ENCODE measurements at regions not wholly inside any gene's neighbourhood (a gene's known extent, or its start where the extent isn't known, plus 50 kb on each side); places are given as distances from the start of the nearest gene placed in this dataset.
"Not testable (repeated sequence)": the region's sequence is repeated elsewhere in the genome, so short reads cannot be mapped to it uniquely, and the experiment has no call there.

DNA sequence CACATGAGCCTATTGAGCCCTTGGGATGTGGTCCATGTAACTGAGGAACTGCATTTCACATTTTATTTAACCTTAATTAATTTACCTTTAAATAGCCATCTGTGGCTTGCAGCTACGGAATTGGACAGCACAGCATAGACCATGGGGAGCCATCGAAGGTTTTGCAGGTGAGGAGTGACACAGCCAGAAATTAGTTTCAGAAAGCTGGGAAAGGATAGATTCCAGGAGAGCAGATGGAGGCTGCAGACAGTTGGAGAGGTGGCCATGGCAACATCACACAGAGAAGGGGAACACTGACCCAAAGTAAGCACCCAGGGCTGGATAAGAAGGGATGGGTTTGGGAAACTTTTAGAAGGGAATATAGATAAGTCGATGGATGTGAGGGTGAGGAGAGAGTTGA is 100.1 kb upstream of the SLC6A11 start:
- no peak for ATAC-seq
- intact Hi-C loops (cut with micrococcal nuclease) = no loop called here
- no peak for DNase-seq

DNA sequence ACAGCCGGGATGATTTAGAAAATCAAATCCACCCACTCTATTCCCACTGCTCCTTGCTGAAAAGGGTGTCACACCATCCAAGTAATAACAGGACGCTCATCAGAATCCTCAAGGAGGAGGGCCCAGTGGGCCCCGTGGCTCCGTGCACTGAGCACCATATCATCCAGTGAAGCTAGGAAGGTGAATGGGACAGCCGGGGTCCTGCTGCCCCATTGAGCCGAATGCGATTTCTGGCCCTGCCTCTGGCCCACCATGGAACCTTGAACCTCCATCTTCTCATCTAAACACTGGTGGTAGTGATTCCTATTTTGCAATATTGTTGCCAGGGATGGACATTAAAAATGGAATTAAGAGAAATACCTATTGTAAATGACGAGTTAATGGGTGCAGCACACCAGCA is 99.1 kb upstream of the SLC6A11 start:
- ATAC-seq (no peak), DNase-seq (no peak)
- intact Hi-C loops (cut with micrococcal nuclease) = no loop called here

DNA sequence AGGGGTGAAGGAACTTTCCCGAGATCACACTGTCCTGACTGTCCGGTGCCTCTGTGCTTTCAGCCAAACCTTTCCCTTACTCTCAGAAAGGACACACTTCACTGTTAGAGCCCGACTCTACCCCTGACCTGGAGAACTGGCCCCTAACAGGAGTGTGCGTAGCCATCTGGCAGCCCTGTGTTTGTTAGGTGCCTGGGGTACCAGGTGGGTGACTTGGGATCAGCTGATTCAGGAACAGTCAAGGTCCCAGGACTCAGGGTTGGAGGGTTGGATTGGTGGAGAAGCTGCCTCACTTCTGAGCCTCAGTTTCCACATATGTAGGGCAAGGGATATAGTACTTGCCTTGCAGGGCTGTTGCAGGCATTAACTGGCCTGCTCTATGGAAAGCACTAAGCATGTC is 98.3 kb upstream of the SLC6A11 start:
- ATAC-seq (no peak), DNase-seq (no peak)
- intact Hi-C loops (cut with micrococcal nuclease) = no loop called here

DNA sequence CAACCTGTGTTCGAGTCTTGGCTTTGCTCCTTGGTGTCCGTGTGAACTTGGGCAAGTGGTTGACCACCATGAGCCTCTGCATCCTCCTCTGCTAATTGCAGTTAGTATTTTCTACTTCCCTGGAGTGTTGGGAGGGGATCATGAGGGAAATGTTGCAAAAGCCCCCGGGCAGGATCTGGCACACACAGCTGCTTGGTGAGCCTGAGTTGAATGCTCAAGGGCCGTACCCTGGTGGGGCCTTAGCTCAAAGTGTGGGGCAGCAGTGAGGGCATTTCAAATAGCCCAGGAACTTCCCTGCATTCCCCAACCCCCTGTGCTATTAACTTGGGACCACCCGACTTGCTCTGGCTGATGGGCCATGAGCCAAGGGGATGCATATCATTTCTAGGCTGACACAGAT is 94.9 kb upstream of the SLC6A11 start:
- DNase-seq (no peak), ATAC-seq (no peak)
- intact Hi-C loops (cut with micrococcal nuclease) = no loop called here

DNA sequence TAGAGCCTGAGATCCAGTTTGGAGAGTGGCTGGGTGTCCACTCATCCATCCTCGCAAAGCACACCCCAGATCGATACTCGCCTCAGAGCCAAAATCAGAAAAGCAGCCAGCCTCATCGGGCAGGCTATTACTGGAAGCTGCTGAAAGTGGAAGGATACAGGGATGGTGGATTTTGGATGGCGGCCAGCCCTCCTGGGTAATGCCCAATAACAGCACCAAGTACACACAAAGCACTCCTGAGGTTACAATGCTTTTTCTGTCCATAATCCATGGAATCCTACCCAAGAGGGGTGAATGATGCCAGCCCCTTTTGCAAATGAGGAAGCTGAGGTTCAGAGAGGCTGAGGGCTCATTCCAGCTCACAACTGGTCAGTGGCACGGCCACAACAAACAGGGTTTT is 93.1 kb upstream of the SLC6A11 start:
- ATAC-seq (no peak), DNase-seq (no peak)
- intact Hi-C loops (cut with micrococcal nuclease) = no loop called here

DNA sequence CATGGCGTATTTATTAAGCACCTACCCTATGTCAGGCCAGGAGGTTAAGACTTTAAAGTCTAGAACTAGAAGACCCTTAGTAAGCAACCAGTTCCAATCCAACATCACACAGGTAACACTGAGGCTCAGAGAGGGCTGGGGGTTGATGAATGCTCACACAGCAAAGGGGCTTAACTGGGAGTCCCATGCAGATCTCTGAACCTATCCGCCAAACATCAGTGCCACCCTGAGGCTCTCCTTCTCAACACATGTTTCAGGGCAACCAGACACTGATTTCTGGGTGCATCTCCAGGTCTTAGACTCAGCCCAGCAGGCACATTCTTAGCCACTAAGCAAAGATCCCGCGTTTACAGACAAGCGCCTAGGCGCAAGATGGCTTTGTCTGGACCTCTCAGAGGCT is 92.0 kb upstream of the SLC6A11 start:
- intact Hi-C loops (cut with micrococcal nuclease) = no loop called here
- DNase-seq (no peak), ATAC-seq (no peak)

DNA sequence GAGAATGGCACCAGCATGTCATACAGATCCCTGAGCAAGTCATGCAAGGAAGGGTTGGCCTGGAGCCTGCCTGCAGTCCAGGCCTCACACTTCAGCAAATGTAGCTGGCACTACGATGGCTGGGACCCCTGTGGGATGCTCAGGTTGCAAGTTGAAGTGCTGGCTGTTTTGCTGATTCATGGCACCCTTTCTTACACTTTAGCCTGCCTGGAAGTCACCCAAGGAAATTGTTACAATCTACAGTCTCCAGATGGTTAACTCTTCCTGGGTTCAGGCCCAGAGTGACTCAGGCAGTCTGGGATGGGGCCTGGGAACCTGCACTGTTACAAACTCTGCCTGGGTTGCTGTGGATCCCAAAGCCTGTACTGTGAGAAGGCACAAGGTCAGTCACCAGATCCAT is 91.0 kb upstream of the SLC6A11 start:
- ATAC-seq (no peak), DNase-seq (no peak)
- intact Hi-C loops (cut with micrococcal nuclease) = no loop called here

DNA sequence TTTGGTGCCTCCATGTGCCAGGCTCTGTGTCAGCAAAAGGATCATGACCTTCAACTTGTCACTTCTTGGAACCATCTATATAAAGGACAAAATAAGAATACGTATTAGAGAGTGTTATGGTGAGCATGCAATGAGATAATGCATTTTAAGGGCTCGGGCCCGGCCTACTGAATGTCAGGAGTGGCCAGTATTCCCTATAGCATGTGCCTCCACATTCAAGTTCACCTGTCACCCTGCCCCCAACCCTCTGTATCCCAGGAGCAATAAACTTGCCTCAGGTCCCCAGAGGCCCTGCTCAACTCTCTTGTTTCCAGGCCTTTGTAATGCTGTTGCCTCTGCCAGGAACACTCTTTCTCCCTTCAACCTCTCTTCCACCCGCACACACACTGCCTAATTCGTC is 90.2 kb upstream of the SLC6A11 start:
- DNase-seq (no peak), ATAC-seq (no peak)
- intact Hi-C loops (cut with micrococcal nuclease) = no loop called here

DNA sequence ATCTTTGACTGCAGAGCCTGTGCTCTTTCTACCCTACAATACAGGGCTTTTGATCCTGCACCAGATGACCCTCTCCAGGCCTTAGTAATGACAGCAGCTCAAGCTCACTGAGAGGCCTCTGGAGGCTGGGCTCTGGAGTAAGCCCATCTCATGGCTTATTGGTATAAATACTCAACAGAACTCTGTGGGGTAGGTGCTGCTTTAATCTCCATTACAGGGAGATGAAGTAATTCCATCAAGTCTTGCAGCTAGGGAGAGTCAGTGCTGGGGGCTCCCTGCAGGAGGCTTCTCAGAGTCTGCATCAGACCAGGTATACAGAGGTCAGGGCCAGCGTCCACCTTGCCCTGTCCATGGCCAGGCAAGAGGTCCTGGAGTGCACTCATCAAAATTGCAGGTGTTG is 89.2 kb upstream of the SLC6A11 start:
- intact Hi-C loops (cut with micrococcal nuclease) = no loop called here
- no peak for DNase-seq
- no peak for ATAC-seq

DNA sequence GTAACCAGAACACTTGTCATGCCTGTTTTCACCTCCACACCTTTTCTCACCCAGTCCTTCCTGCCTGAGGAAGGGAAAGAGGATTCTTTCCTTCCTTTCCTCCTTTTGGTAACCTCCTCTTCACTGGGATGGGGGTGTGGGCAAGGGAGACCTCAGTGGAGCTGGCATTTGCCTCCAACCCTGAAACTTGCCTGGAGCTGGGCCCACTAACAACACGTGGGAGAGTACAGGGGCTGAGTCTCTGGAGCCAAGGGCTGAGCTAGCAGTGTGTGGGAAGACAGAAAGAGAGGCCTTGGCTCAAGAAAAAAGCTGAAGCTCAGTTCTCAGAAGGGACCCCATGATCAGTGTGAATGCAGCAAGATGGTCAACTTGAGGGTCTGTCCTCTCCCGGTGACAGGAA is 86.6 kb upstream of the SLC6A11 start:
- no peak for ATAC-seq
- no peak for DNase-seq
- intact Hi-C loops (cut with micrococcal nuclease) = no loop called here

DNA sequence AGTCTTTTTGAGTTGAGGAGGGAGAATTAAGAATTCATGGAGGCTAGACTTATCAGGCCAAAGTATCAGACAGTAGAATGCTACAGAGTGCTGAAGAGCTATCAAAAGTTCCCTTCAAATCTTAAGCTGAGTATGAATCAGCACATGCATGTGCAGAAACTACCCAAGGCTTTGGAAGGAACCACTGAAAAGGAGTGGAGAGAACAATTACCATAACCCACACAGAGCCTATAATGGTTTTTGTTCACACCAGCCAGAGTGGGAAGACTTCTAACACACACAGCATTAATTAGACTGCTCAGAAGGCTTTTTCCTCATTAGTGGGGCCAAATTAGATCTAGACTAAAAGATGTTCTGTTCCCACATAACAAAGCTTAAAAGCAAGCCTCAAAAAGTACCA is 83.7 kb upstream of the SLC6A11 start:
- no peak for ATAC-seq
- no peak for DNase-seq
- intact Hi-C loops (cut with micrococcal nuclease) = loop anchor here (10.0 kb wide), 1 partner anchor 387 kb away; no protein-coding TSS in a partner anchor

DNA sequence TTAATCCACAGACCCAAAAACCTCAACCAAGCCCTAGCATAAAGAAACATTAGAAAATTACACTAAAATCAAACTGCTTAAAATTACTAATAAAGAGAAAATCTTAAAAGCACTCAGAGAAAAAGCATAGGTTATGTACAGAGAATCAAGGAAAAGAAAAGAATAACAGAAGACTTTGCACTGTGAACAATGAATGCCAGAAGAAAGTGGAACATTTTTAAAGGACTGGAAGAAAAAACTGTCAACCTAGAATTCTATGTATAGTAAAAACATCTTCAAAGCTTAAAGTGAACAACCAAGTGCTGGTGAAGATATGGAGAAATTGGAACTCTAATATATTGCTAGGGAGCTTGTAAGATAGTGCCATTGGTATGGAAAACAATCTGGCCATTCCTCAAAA is 82.7 kb upstream of the SLC6A11 start:
- ATAC-seq = no peak
- no peak for DNase-seq
- intact Hi-C loops (cut with micrococcal nuclease) = loop anchor here (10.0 kb wide), 1 partner anchor 388 kb away; no protein-coding TSS in a partner anchor

DNA sequence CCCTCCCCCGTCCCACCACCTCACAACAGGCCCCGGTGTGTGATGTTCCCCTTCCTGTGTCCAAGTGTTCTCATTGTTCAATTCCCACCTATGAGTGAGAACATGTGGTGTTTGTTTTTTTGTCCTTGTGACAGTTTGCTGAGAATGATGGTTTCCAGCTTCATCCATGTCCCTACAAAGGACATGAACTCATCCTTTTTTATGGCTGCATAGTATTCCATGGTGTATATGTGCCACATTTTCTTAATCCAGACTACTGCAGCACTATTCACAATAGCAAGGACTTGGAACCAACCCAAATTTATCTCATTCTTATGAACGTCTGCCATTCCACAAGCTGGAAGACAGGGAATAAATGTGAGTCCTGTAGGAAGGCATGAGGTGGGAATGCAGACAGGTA is 79.6 kb upstream of the SLC6A11 start:
- ATAC-seq, DNase-seq: not testable (repeated sequence)
- intact Hi-C loops (cut with micrococcal nuclease) = loop anchor here (10.0 kb wide), 1 partner anchor 392 kb away; no protein-coding TSS in a partner anchor

DNA sequence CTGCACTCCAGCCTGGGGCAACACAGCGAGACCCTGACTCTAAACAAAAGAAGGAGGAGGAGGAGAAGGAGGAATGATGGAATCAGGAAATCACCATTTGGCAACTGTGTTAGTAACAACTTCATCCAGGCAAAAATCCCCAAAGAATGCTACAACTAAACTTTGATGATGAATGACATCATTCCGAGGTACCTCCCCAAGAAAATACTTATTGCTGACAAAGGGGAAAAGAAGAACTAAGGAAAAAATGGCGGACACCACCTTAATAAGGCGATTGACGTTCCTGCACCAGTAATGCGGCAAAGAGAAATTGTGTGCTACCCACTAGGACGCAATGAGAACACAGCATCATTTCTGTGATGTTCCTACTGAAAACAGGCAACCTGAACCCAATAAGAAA is 78.2 kb upstream of the SLC6A11 start:
- ATAC-seq (no peak), DNase-seq (no peak)
- intact Hi-C loops (cut with micrococcal nuclease) = loop anchor here (10.0 kb wide), 1 partner anchor 393 kb away; no protein-coding TSS in a partner anchor

DNA sequence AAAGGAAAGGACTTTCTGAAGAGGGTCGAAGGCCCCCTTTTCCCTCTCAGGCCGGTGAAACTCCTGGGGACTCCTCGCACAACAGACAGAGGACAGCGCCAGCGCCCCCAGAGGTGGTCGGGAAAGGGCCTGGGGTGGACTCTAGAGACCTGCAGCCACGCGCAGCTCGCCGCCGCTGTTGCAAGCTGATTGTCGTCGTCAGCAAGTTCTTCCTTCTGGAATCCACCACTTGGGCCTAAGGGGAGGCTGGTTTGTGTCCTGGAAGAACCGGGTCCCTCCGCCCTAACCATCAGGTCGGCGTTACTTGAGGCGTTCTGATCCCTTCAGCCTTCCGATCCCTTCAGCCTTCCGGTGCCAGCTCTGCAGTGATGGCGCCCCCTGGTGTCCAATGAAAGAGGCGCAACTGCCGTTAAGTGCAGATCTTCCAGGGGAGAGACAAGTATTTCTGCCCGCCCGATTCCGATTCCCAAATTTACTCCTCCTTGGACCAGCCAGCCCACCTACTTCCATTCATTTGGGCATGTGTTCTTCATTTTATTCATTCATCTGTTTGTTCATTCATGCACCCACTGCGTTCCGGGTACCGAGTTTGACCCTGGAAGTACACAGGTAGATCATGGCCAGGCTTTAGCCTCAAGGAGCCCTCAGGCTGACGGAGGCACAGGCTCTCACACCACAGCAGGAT is 77.2 kb upstream of the SLC6A11 start:
- DNase-seq = peak; percentile 79
- intact Hi-C loops (cut with micrococcal nuclease) = loop anchor here (10.0 kb wide), 1 partner anchor 394 kb away; no protein-coding TSS in a partner anchor
- peak; percentile 69 for ATAC-seq

DNA sequence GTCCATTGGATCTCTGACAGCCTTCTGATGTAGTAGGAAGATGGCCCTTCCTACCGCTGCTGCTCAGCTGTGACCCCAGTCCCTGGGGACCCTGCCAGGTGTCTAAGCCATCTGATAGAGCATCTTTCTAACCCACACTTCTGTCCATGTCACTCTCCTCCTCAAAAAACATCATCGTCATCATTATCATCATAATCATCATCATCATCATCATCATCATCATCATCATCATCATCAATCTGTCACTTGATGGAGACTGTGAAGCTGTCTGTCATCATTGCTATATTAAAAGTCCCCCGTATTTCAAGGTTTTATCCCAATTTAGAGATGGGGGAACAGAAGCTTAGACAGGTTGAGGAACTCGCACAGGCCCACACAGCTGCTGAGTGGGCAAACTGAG is 75.1 kb upstream of the SLC6A11 start:
- intact Hi-C loops (cut with micrococcal nuclease) = no loop called here
- ATAC-seq = no peak

DNA sequence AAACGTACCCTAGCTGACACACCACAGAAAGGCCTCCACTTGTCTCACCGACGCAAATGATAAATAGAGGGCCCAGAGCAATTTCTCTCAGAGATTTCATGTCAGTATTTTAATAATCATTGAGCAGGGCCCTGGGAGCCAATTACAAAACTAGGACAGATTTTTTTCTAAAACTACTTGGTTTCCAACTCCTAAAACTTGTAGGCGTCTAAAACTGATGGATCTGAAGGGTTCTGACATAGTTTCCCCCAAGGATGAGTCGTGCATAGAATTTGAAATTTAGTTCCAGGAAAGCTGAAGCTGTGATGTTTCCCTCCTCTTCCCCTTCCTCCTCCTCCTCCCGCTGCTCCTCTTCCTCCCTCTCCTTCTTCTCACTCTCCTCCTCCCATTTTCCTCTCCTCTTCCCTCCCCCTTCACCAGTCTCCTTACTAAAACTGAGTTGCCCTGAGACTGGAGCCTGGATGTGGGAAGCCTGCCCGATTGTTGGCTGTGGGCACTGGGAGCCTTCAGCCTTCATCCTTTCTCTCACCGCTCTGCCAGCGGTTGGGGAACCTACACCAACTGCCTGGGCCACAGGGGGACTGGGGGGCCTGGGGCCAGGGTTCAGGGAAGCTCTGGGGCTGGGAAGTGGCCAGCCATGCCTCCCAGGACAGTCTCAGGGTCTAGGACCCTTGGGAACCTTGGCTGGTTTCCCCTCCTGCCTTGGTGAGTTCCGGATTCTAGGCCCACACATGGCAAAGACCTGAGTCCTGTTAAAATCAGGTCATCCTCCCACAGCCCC is 73.9 kb upstream of the SLC6A11 start:
- no peak for ATAC-seq
- DNase-seq = no peak
- intact Hi-C loops (cut with micrococcal nuclease) = no loop called here

More for the DNA sequence above, 75.1 kb upstream of the SLC6A11 start:
- DNase-seq = no peak

DNA sequence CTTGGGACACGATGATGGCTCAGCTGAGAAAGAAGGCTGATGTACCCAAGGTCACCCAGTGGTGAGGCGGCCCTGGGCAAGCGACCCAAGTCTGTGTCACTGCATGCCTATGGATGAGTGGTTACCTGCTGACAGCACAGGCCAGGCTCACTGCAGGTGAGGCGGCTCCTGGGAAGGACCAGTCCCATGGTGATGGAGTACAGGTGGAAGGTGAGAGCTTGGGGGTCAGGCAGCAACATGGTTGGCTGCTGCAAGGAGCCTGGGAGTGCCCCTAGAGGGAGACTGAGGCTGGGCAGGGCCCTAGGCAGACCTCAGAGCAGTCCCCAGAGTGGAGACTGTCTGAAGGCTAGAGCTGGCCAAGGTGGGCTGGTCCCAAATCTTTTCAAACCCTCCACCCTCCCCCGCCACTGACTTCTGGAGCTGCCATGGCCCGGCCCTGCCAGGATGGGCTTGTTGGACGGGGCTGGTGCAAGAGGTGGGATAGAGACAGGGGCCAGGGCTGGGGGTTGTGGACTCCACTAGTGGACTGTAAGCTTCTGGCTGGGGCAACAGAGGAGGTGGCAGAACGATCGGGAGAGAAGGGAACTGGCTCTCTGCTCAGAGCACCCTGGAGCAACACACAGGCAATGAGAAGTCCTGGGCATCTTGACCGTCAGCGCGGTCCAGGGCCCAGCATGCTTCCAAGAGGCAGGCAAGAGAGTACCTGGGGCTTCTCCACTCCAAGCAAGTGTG is 72.5 kb upstream of the SLC6A11 start:
- intact Hi-C loops (cut with micrococcal nuclease) = no loop called here
- DNase-seq (no peak), ATAC-seq (no peak)

DNA sequence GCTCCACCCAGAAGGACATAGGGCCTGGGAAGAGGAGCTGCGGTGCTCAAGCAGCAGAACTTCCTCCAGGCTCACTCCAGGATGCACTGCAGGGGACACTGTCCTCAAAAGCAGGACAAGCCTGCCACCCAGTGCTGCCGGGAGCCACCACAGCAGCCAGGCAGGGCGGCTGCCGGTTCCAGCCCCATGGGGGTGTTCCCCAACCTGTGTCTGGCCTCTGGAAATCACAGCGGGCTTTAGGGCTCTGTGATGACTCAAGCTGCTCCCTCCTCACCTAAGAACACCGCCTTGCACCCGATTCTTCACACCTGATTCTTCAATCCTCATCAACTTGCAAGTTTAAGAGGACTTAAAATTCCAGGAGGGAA is 71.9 kb upstream of the SLC6A11 start:
- intact Hi-C loops (cut with micrococcal nuclease) = no loop called here
- ATAC-seq (no peak), DNase-seq (no peak)

DNA sequence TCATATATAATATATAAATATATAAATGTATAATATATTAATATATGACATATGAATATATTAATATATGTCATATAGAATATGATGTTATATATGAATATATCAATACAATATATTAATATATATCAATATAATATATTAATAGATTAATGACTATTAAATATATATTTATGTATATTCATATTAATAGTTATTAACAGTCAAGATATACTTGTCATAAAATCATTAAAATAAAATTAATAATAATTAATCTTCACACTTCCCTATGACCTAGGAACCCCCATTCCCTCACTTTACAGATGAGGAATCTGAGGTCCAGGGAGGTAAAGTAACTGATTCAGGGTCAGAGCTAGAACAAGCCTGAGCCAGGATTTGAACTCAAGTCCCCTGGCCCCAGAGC is 70.6 kb upstream of the SLC6A11 start:
- DNase-seq (no peak), ATAC-seq (no peak)
- intact Hi-C loops (cut with micrococcal nuclease) = no loop called here

Measured in left ventricle myocardium superior (tissue), 1 donor.